ENCODE measurements at regions not wholly inside any gene's neighbourhood (a gene's known extent, or its start where the extent isn't known, plus 50 kb on each side); places are given as distances from the start of the nearest gene placed in this dataset.
"Not testable (repeated sequence)": the region's sequence is repeated elsewhere in the genome, so short reads cannot be mapped to it uniquely, and the experiment has no call there.

GRCh38 chr2:159880729-159881128 is 82.7 kb upstream of the CD302 start:
- no peak for TF ChIP-seq CTCF (IDR thresholded peaks at IDR 0.05; ENCODE audit: extremely low read depth, insufficient read depth, missing control alignments)
- no peak for DNase-seq (ENCODE audit: low spot score)
- in situ Hi-C loops (cut with MboI; ENCODE audit: low pct_unique_long_range_greater_than_20kb, low sequenced_read_pairs, unreplicated experiment) = no loop called here

- DNase-seq (ENCODE audit: low spot score) = peak; percentile 50
- no peak for TF ChIP-seq CTCF (IDR thresholded peaks at IDR 0.05; ENCODE audit: extremely low read depth, insufficient read depth, missing control alignments)
- in situ Hi-C loops (cut with MboI; ENCODE audit: low pct_unique_long_range_greater_than_20kb, low sequenced_read_pairs, unreplicated experiment) = no loop called here
Observed at GRCh38 chr2:159879051-159879604, 81.1 kb upstream of the CD302 start.

- in situ Hi-C loops (cut with MboI; ENCODE audit: low pct_unique_long_range_greater_than_20kb, low sequenced_read_pairs, unreplicated experiment) = no loop called here
- no peak for TF ChIP-seq CTCF (IDR thresholded peaks at IDR 0.05; ENCODE audit: extremely low read depth, insufficient read depth, missing control alignments)
- DNase-seq (ENCODE audit: low spot score) = no peak
Observed at GRCh38 chr2:159875083-159875482, 77.1 kb upstream of the CD302 start.

- DNase-seq (ENCODE audit: low spot score) = no peak
- in situ Hi-C loops (cut with MboI; ENCODE audit: low pct_unique_long_range_greater_than_20kb, low sequenced_read_pairs, unreplicated experiment) = no loop called here
- no peak for TF ChIP-seq CTCF (IDR thresholded peaks at IDR 0.05; ENCODE audit: extremely low read depth, insufficient read depth, missing control alignments)
Observed at GRCh38 chr2:159873258-159873657, 75.2 kb upstream of the CD302 start.

GRCh38 chr2:159872353-159872752 is 74.3 kb upstream of the CD302 start:
- in situ Hi-C loops (cut with MboI; ENCODE audit: low pct_unique_long_range_greater_than_20kb, low sequenced_read_pairs, unreplicated experiment) = no loop called here
- no peak for TF ChIP-seq CTCF (IDR thresholded peaks at IDR 0.05; ENCODE audit: extremely low read depth, insufficient read depth, missing control alignments)
- no peak for DNase-seq (ENCODE audit: low spot score)

GRCh38 chr2:159868598-159869159 is 70.7 kb upstream of the CD302 start:
- in situ Hi-C loops (cut with MboI; ENCODE audit: low pct_unique_long_range_greater_than_20kb, low sequenced_read_pairs, unreplicated experiment) = not testable (repeated sequence)

GRCh38 chr2:159867567-159868361 is 69.8 kb upstream of the CD302 start:
- in situ Hi-C loops (cut with MboI; ENCODE audit: low pct_unique_long_range_greater_than_20kb, low sequenced_read_pairs, unreplicated experiment) = no loop called here
- DNase-seq (ENCODE audit: low spot score) = no peak
- no peak for TF ChIP-seq CTCF (IDR thresholded peaks at IDR 0.05; ENCODE audit: extremely low read depth, insufficient read depth, missing control alignments)

More at GRCh38 chr2:159868598-159869159, 70.7 kb upstream of the CD302 start:
- DNase-seq (ENCODE audit: low spot score) = not testable (repeated sequence)

Measured in GM13977 (cell line).